ENCODE measurements at regions not wholly inside any gene's neighbourhood (a gene's known extent, or its start where the extent isn't known, plus 50 kb on each side); places are given as distances from the start of the nearest gene placed in this dataset.

- in situ Hi-C loops (cut with HindIII; ENCODE audit: low pct_unique_long_range_greater_than_20kb, low sequenced_read_pairs): no loop called here
- TF ChIP-seq JUND (IDR thresholded peaks at IDR 0.05; ENCODE audit: low read depth): no peak
- no peak for DNase-seq (ENCODE audit: low read depth in 1 of 2, low spot score in 1 of 2)
Observed at GRCh38 chr9:88803546-88804253, 187.6 kb upstream of the S1PR3 start.

- TF ChIP-seq JUND (IDR thresholded peaks at IDR 0.05; ENCODE audit: low read depth): no peak
- no peak for DNase-seq (ENCODE audit: low read depth in 1 of 2, low spot score in 1 of 2)
- in situ Hi-C loops (cut with HindIII; ENCODE audit: low pct_unique_long_range_greater_than_20kb, low sequenced_read_pairs): no loop called here
Observed at GRCh38 chr9:88804254-88804596, 187.0 kb upstream of the S1PR3 start.

GRCh38 chr9:88805217-88805943, 185.9 kb upstream of the S1PR3 start:
- in situ Hi-C loops (cut with HindIII; ENCODE audit: low pct_unique_long_range_greater_than_20kb, low sequenced_read_pairs): no loop called here
- DNase-seq (ENCODE audit: low read depth in 1 of 2, low spot score in 1 of 2): no peak
- no peak for TF ChIP-seq JUND (IDR thresholded peaks at IDR 0.05; ENCODE audit: low read depth)

- no peak for DNase-seq (ENCODE audit: low read depth in 1 of 2, low spot score in 1 of 2)
- in situ Hi-C loops (cut with HindIII; ENCODE audit: low pct_unique_long_range_greater_than_20kb, low sequenced_read_pairs): no loop called here
Observed at GRCh38 chr9:88807426-88807825, 183.8 kb upstream of the S1PR3 start.

GRCh38 chr9:88808019-88808656, 183.1 kb upstream of the S1PR3 start:
- DNase-seq (ENCODE audit: low read depth in 1 of 2, low spot score in 1 of 2): no peak
- no peak for TF ChIP-seq JUND (IDR thresholded peaks at IDR 0.05; ENCODE audit: low read depth)
- in situ Hi-C loops (cut with HindIII; ENCODE audit: low pct_unique_long_range_greater_than_20kb, low sequenced_read_pairs): no loop called here

More at GRCh38 chr9:88807426-88807825, 183.8 kb upstream of the S1PR3 start:
- no peak for TF ChIP-seq JUND (IDR thresholded peaks at IDR 0.05; ENCODE audit: low read depth)

- TF ChIP-seq JUND (IDR thresholded peaks at IDR 0.05; ENCODE audit: low read depth): no peak
- in situ Hi-C loops (cut with HindIII; ENCODE audit: low pct_unique_long_range_greater_than_20kb, low sequenced_read_pairs): no loop called here
- no peak for DNase-seq (ENCODE audit: low read depth in 1 of 2, low spot score in 1 of 2)
Observed at GRCh38 chr9:88808761-88809354, 182.4 kb upstream of the S1PR3 start.

GRCh38 chr9:88809355-88810161, 181.7 kb upstream of the S1PR3 start:
- in situ Hi-C loops (cut with HindIII; ENCODE audit: low pct_unique_long_range_greater_than_20kb, low sequenced_read_pairs): no loop called here
- no peak for TF ChIP-seq JUND (IDR thresholded peaks at IDR 0.05; ENCODE audit: low read depth)
- no peak for DNase-seq (ENCODE audit: low read depth in 1 of 2, low spot score in 1 of 2)

- no peak for DNase-seq (ENCODE audit: low read depth in 1 of 2, low spot score in 1 of 2)
- no peak for TF ChIP-seq JUND (IDR thresholded peaks at IDR 0.05; ENCODE audit: low read depth)
- in situ Hi-C loops (cut with HindIII; ENCODE audit: low pct_unique_long_range_greater_than_20kb, low sequenced_read_pairs): no loop called here
Observed at GRCh38 chr9:88810826-88811225, 180.4 kb upstream of the S1PR3 start.

GRCh38 chr9:88811511-88811910, 179.8 kb upstream of the S1PR3 start:
- no peak for DNase-seq (ENCODE audit: low read depth in 1 of 2, low spot score in 1 of 2)
- no peak for TF ChIP-seq JUND (IDR thresholded peaks at IDR 0.05; ENCODE audit: low read depth)
- in situ Hi-C loops (cut with HindIII; ENCODE audit: low pct_unique_long_range_greater_than_20kb, low sequenced_read_pairs): no loop called here

- TF ChIP-seq JUND (IDR thresholded peaks at IDR 0.05; ENCODE audit: low read depth): no peak
- in situ Hi-C loops (cut with HindIII; ENCODE audit: low pct_unique_long_range_greater_than_20kb, low sequenced_read_pairs): no loop called here
- DNase-seq (ENCODE audit: low read depth in 1 of 2, low spot score in 1 of 2): no peak
Observed at GRCh38 chr9:88812938-88813637, 178.2 kb upstream of the S1PR3 start.

GRCh38 chr9:88813638-88814209, 177.5 kb upstream of the S1PR3 start:
- DNase-seq (ENCODE audit: low read depth in 1 of 2, low spot score in 1 of 2): no peak
- in situ Hi-C loops (cut with HindIII; ENCODE audit: low pct_unique_long_range_greater_than_20kb, low sequenced_read_pairs): no loop called here
- no peak for TF ChIP-seq JUND (IDR thresholded peaks at IDR 0.05; ENCODE audit: low read depth)

All from T47D (cell line).